CD14-positive monocyte (primary cell): ENCODE measurements at regions not wholly inside any gene's neighbourhood (a gene's known extent, or its start where the extent isn't known, plus 50 kb on each side); places are given as distances from the start of the nearest gene placed in this dataset.

ENCODE experiments used
- DNase-seq, 3 donors: peaks; one replicate each; pipeline ENCODE4 v3.0.0-alpha.2; 2011 to 2022
- H2AFZ ChIP-seq: 2 replicates; pipeline ENCODE4 v1.6.0; 2012; ENCODE audit warnings: mild to moderate bottlenecking, low read depth, low read length, inconsistent platforms; ENCODE audit not compliant: insufficient read depth, poor library complexity, severe bottlenecking
- H3K27ac ChIP-seq, 2 donors: 1 replicate in 1 of 2; 2 replicates in 1 of 2; pipeline ENCODE4 v1.5.1; 2012 to 2013; ENCODE audit warnings: low read length in 2 of 2, control low read depth in 1 of 2, inconsistent platforms in 1 of 2, low read depth in 1 of 2, mild to moderate bottlenecking in 1 of 2
- H3K27me3 ChIP-seq, 2 donors: one replicate each; pipeline versions ENCODE4 v1.6.0 to v1.6.1; 2011 to 2013; ENCODE audit warnings: low read length in 2 of 2; ENCODE audit not compliant: control insufficient read depth in 2 of 2, insufficient read depth in 2 of 2
- H3K36me3 ChIP-seq, 2 donors: replicated peaks in 1 of 2; 1 replicate in 1 of 2; 2 replicates in 1 of 2; pipeline versions ENCODE4 v1.5.1 to v1.6.1; 2012 to 2013; ENCODE audit warnings: low read length in 2 of 2, control low read depth in 1 of 2, inconsistent platforms in 1 of 2, mild to moderate bottlenecking in 1 of 2; ENCODE audit not compliant: insufficient read depth in 2 of 2, control insufficient read depth in 1 of 2
- H3K4me1 ChIP-seq, 2 donors: 1 replicate in 1 of 2; 2 replicates in 1 of 2; pipeline versions ENCODE4 v1.5.1 to v1.6.1; 2012 to 2013; ENCODE audit warnings: low read length in 2 of 2, control low read depth in 1 of 2, inconsistent platforms in 1 of 2, mild to moderate bottlenecking in 1 of 2, moderate library complexity in 1 of 2; ENCODE audit not compliant: insufficient read depth in 2 of 2, control insufficient read depth in 1 of 2
- H3K4me2 ChIP-seq: replicated peaks from 2 replicates; pipeline ENCODE3; 2012; ENCODE audit warnings: low read length, moderate library complexity, mild to moderate bottlenecking; ENCODE audit not compliant: poor library complexity, severe bottlenecking; ENCODE audit errors: extremely low read depth
- H3K4me3 ChIP-seq, 3 experiments: fragments of 200-600 bp in 1 of 3; sonication (generic) in 1 of 3; replicated peaks in 1 of 3; 1 replicate in 2 of 3; 2 replicates in 1 of 3; pipeline ENCODE4 v1.5.1; 2011 to 2013; ENCODE audit warnings: low read length in 3 of 3, mild to moderate bottlenecking in 3 of 3, control low read depth in 2 of 3, low read depth in 2 of 3, inconsistent platforms in 1 of 3, moderate library complexity in 1 of 3
- H3K79me2 ChIP-seq: 2 replicates; pipeline ENCODE4 v1.6.0; 2012; ENCODE audit warnings: mild to moderate bottlenecking, control low read depth, inconsistent platforms, low read length, moderate library complexity; ENCODE audit not compliant: insufficient read depth
- H3K9ac ChIP-seq: 2 replicates; pipeline ENCODE4 v1.6.0; 2017; ENCODE audit warnings: low read length, mild to moderate bottlenecking; ENCODE audit not compliant: insufficient read depth, poor library complexity, severe bottlenecking
- H3K9me3 ChIP-seq, 2 donors: replicated peaks in 1 of 2; 1 replicate in 1 of 2; 2 replicates in 1 of 2; pipeline versions ENCODE4 v1.5.1 to v1.6.1; 2012 to 2013; ENCODE audit warnings: low read length in 2 of 2, control low read depth in 1 of 2; ENCODE audit not compliant: control insufficient read depth in 1 of 2, insufficient read depth in 1 of 2
- H4K20me1 ChIP-seq: 2 replicates; pipeline ENCODE4 v1.6.0; 2012; ENCODE audit warnings: mild to moderate bottlenecking, low read length, control low read depth, moderate library complexity; ENCODE audit not compliant: insufficient read depth
- H3K27ac Mint-ChIP-seq, 7 donors: one replicate each; pipeline ENCODE4 v1.8.0; 2020; ENCODE audit warnings: mild to moderate bottlenecking in 7 of 7, mixed read lengths in 7 of 7, moderate library complexity in 6 of 7, inconsistent platforms in 2 of 7
- H3K27me3 Mint-ChIP-seq, 3 donors: one replicate each; pipeline ENCODE4 v1.8.0; 2021 to 2022; ENCODE audit warnings: low read depth in 3 of 3, mild to moderate bottlenecking in 3 of 3, mixed read lengths in 3 of 3, moderate library complexity in 3 of 3, inconsistent platforms in 1 of 3
- H3K36me3 Mint-ChIP-seq, 2 donors: one replicate each; pipeline ENCODE4 v1.8.0; 2020; ENCODE audit warnings: mixed read lengths in 2 of 2, inconsistent platforms in 1 of 2, mild to moderate bottlenecking in 1 of 2
- H3K4me1 Mint-ChIP-seq: one replicate; pipeline ENCODE4 v1.8.0; 2020; ENCODE audit warnings: mild to moderate bottlenecking, mixed read lengths
- H3K4me3 Mint-ChIP-seq, 2 donors: one replicate each; pipeline ENCODE4 v1.8.0; 2020; ENCODE audit warnings: mild to moderate bottlenecking in 2 of 2, mixed read lengths in 2 of 2, moderate library complexity in 1 of 2
- H3K9me3 Mint-ChIP-seq, 7 donors: one replicate each; pipeline ENCODE4 v1.8.0; 2020 to 2022; ENCODE audit warnings: mixed read lengths in 7 of 7, mild to moderate bottlenecking in 6 of 7, moderate library complexity in 6 of 7, inconsistent platforms in 2 of 7
- WGBS: methylation state at CpG from one replicate; pipeline ENCODE4 v1.1.5; 2013; ENCODE audit warnings: missing lambda C conversion rate; ENCODE audit not compliant: insufficient coverage; 5-methylcytosine and 5-hydroxymethylcytosine counted together
- intact Hi-C, 2 donors: fragments of 100-400 bp; cut with micrococcal nuclease; formaldehyde crosslinking; loops; one replicate each; pipeline versions ENCODE4 v1.15.0 to v1.15.1; 2023
- TF ChIP-seq, protein P1 (sequence below): fragments of 200-600 bp; IDR thresholded peaks from one replicate; pipeline ENCODE4 v1.8.0; 2022; ENCODE audit warnings: antibody characterized with exemption, mild to moderate bottlenecking

DNA sequence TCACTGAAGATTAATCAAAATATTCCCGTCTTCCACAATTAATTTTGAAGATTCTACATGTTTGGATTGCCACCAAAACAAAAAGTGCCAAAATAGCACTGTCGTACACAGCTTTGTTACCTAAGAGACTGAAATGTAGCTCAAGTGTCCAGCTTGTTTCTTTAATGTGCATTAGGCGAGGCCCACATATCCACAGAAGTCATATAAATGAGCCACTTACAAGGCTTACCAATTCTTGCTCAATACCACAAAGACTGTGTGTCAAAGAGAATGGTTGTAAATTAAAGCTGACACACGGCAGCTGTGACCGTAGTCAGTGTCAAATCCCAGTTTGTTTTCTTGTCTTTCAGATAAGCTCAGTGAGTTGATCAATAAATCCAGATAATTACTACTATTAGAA is 639.4 kb upstream of the TBL1XR1 start:
- Mint-ChIP-seq H3K4me1 (peaks cover 5% of the 10 kb centered on the region), H3K36me3 (no peaks in the 10 kb centered on the region), H3K27ac (no peak overlapping the region), H3K9me3 (no peaks in the 10 kb centered on the region), H3K4me3 (no peak overlapping the region), H3K27me3 (peaks cover 0 to 6% (median 1%) of the 10 kb centered on the region in 3 donors)
- H3K79me2 ChIP-seq: no peaks in the 10 kb centered on the region
- H3K9me3 ChIP-seq: no peaks in the 10 kb centered on the region
- no peaks in the 10 kb centered on the region for H3K27me3 ChIP-seq
- H3K4me1 ChIP-seq: no peaks in the 10 kb centered on the region
- WGBS: 69% methylated on average over 2 of the region's 5 CpGs
- H3K27ac ChIP-seq: no peak overlapping the region
- TF ChIP-seq, protein P1, sequence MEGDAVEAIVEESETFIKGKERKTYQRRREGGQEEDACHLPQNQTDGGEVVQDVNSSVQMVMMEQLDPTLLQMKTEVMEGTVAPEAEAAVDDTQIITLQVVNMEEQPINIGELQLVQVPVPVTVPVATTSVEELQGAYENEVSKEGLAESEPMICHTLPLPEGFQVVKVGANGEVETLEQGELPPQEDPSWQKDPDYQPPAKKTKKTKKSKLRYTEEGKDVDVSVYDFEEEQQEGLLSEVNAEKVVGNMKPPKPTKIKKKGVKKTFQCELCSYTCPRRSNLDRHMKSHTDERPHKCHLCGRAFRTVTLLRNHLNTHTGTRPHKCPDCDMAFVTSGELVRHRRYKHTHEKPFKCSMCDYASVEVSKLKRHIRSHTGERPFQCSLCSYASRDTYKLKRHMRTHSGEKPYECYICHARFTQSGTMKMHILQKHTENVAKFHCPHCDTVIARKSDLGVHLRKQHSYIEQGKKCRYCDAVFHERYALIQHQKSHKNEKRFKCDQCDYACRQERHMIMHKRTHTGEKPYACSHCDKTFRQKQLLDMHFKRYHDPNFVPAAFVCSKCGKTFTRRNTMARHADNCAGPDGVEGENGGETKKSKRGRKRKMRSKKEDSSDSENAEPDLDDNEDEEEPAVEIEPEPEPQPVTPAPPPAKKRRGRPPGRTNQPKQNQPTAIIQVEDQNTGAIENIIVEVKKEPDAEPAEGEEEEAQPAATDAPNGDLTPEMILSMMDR: no peak
- no peak overlapping the region for H2AFZ ChIP-seq
- H4K20me1 ChIP-seq: no peaks in the 10 kb centered on the region
- H3K4me3 ChIP-seq: no peak overlapping the region
- DNase-seq: no peak
- H3K4me2 ChIP-seq: no peak overlapping the region
- no peak overlapping the region for H3K9ac ChIP-seq
- intact Hi-C loops: no loop called here
- no peaks in the 10 kb centered on the region for H3K36me3 ChIP-seq

DNA sequence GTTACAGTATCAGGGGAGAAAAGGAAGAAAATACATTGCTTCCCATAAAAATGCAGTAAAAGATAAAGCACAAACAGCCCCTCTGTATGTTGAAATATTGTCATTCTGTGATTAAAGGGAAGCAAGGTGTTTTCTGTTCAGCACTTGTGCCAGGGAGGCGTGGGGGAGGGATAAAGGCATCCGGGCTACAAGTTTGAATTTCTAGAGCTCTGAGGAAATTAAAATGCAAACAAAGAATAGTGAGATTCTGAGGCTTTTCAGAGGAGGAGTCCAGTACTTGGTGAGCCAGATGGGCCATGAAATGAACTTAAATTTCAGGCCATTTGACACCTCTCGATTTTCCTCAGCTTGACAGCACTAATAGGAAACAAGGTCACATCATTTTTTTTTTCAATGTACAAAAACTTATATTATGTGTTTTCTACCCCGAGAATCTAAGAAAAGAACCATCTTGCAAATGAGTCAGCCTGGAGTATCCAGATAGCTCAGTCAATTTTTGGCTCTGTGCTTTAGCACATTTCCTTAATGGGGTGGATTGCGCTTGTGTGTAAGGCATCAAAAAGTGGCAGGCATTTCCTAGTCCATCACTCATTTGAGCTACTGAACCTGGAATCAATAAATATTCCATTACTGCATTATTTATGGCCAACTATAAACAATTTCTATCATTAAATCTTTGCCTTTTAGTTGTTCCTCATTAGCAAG is 640.8 kb upstream of the TBL1XR1 start:
- DNase-seq: no peak
- Mint-ChIP-seq H3K36me3 (no peaks in the 10 kb centered on the region), H3K9me3 (no peaks in the 10 kb centered on the region), H3K27ac (no peak overlapping the region), H3K27me3 (peaks cover 0 to 6% (median 1%) of the 10 kb centered on the region in 3 donors), H3K4me3 (no peak overlapping the region), H3K4me1 (peaks cover 5% of the 10 kb centered on the region)
- no peak overlapping the region for H2AFZ ChIP-seq
- H3K9ac ChIP-seq: no peak overlapping the region
- TF ChIP-seq, protein P1: no peak
- H3K79me2 ChIP-seq: no peaks in the 10 kb centered on the region
- peaks cover under 1 to 1% of the 10 kb centered on the region in 2 donors for H3K4me1 ChIP-seq
- no peaks in the 10 kb centered on the region for H3K27me3 ChIP-seq
- WGBS: 50% methylated on average over 2 of the region's 5 CpGs
- no peaks in the 10 kb centered on the region for H3K9me3 ChIP-seq
- H3K27ac ChIP-seq: no peak overlapping the region
- H3K4me2 ChIP-seq: no peak overlapping the region
- no peak overlapping the region for H3K4me3 ChIP-seq
- H3K36me3 ChIP-seq: no peaks in the 10 kb centered on the region
- no peaks in the 10 kb centered on the region for H4K20me1 ChIP-seq
- intact Hi-C loops: no loop called here
